NCI-H446 (cell line): ENCODE measurements at regions not wholly inside any gene's neighbourhood (a gene's known extent, or its start where the extent isn't known, plus 50 kb on each side); places are given as distances from the start of the nearest gene placed in this dataset.
"Not testable (repeated sequence)": the region's sequence is repeated elsewhere in the genome, so short reads cannot be mapped to it uniquely, and the experiment has no call there.

Experiments
- DNase-seq, 2 experiments: peaks; one replicate each; lab custom pipeline; 2025; lab: John Stamatoyannopoulos, UW

GRCh38 chr6:113370508-113371502 lies 486.3 kb upstream of the MARCKS start:
- DNase-seq, result no peak

GRCh38 chr6:113375466-113375865 lies 481.7 kb upstream of the MARCKS start:
- not testable (repeated sequence) for DNase-seq

GRCh38 chr6:113375950-113376846 lies 480.9 kb upstream of the MARCKS start:
- DNase-seq, result no peak

- no peak for DNase-seq
Measured at GRCh38 chr6:113376847-113377165, 480.3 kb upstream of the MARCKS start.

- DNase-seq, result no peak
Measured at GRCh38 chr6:113377362-113377942, 479.7 kb upstream of the MARCKS start.

GRCh38 chr6:113380591-113380990 lies 476.6 kb upstream of the MARCKS start:
- no peak for DNase-seq

GRCh38 chr6:113381232-113381631 lies 475.9 kb upstream of the MARCKS start:
- DNase-seq, result peak in 1 of 2 experiments; percentile 5

GRCh38 chr6:113381959-113382358 lies 475.2 kb upstream of the MARCKS start:
- peak; percentile 79 to 84 for DNase-seq

GRCh38 chr6:113383701-113384100 lies 473.4 kb upstream of the MARCKS start:
- DNase-seq, result no peak

GRCh38 chr6:113385020-113385431 lies 472.1 kb upstream of the MARCKS start:
- DNase-seq, result no peak

- DNase-seq, result no peak
Measured at GRCh38 chr6:113388996-113389395, 468.1 kb upstream of the MARCKS start.

- no peak for DNase-seq
Measured at GRCh38 chr6:113392551-113393055, 464.5 kb upstream of the MARCKS start.

- DNase-seq, result no peak
Measured at GRCh38 chr6:113394216-113394615, 462.9 kb upstream of the MARCKS start.

- no peak for DNase-seq
Measured at GRCh38 chr6:113394729-113395128, 462.4 kb upstream of the MARCKS start.

- DNase-seq, result no peak
Measured at GRCh38 chr6:113396730-113397129, 460.4 kb upstream of the MARCKS start.

- no peak for DNase-seq
Measured at GRCh38 chr6:113397236-113397635, 459.9 kb upstream of the MARCKS start.

GRCh38 chr6:113401231-113401630 lies 455.9 kb upstream of the MARCKS start:
- no peak for DNase-seq

GRCh38 chr6:113402544-113402943 lies 454.6 kb upstream of the MARCKS start:
- DNase-seq, result peak; percentile 19 to 58

GRCh38 chr6:113403966-113404595 lies 453.1 kb upstream of the MARCKS start:
- DNase-seq, result no peak

GRCh38 chr6:113405326-113406047 lies 451.7 kb upstream of the MARCKS start:
- no peak for DNase-seq
